ENCODE measurements at regions not wholly inside any gene's neighbourhood (a gene's known extent, or its start where the extent isn't known, plus 50 kb on each side); places are given as distances from the start of the nearest gene placed in this dataset.

DNA sequence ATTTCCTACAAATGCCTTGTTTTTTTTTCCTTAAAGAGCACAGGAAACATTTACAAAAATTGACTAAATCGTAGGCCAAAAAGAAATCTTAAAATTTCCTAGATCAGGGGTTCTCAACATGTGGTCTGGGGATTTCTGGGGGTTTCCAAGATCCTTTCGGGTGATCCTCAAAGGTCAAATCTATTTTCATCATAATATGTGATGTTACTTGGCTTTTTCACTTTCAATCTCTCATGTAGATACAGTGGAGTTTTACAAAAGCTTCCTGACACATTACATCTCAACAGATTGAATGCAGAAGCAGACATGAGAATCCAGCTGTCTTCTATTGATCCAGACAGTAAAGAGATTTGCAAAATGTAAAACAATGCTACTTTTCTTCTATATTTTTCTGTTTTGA lies 497.3 kb downstream of the INHBA start:
- no peak overlapping the region for H3K4me3 ChIP-seq (replicated peaks in 1 of 2; ENCODE audit: low read depth in 2 of 2, low read length in 2 of 2)
- DNase-seq (ENCODE audit: low read depth in 2 of 2), result no peak
- TF ChIP-seq, protein P1, sequence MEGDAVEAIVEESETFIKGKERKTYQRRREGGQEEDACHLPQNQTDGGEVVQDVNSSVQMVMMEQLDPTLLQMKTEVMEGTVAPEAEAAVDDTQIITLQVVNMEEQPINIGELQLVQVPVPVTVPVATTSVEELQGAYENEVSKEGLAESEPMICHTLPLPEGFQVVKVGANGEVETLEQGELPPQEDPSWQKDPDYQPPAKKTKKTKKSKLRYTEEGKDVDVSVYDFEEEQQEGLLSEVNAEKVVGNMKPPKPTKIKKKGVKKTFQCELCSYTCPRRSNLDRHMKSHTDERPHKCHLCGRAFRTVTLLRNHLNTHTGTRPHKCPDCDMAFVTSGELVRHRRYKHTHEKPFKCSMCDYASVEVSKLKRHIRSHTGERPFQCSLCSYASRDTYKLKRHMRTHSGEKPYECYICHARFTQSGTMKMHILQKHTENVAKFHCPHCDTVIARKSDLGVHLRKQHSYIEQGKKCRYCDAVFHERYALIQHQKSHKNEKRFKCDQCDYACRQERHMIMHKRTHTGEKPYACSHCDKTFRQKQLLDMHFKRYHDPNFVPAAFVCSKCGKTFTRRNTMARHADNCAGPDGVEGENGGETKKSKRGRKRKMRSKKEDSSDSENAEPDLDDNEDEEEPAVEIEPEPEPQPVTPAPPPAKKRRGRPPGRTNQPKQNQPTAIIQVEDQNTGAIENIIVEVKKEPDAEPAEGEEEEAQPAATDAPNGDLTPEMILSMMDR (IDR thresholded peaks at IDR 0.05; ENCODE audit: low read depth, low read length), result no peak

DNA sequence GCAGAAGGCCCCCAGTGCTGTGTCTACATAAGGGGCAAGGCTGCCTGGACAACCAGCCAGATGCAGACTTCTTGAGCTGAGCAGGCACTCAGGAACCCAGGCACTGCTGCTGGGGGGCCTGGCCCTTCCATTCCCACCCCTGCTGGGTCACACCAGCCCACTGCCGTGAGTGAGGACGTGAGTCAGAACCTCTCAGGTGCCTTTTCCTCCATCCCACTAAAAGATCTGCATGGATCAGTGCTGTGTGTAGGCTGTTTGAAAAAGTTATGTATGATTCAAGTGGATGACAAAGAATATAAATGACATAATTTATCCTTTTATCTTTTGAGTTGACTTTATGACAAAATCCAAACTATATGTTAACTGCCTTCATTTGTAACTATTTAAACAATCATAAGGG lies 499.3 kb downstream of the INHBA start:
- DNase-seq (ENCODE audit: low read depth in 2 of 2), result no peak
- TF ChIP-seq, protein P1 (IDR thresholded peaks at IDR 0.05; ENCODE audit: low read depth, low read length), result no peak

DNA sequence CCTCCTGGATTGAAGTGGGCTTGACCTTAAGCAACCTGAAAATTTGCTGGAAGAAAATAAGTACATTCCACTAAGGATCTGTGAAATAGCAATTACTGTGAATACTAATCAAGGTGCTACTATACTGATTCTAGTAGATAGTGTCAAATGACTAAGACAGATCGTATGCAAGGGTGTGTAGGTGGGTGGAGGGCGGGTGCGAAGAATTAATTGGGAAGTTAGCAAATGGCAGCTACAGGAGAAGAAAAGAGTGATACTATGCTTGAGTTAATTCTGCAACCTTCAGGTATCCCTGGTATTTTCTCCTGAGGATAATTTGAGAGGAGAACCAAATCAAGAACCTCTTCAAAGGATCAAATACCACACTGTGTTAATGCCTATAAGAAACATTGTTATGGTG lies 501.9 kb downstream of the INHBA start:
- no peak overlapping the region for H3K4me3 ChIP-seq (replicated peaks in 1 of 2; ENCODE audit: low read depth in 2 of 2, low read length in 2 of 2)
- TF ChIP-seq, protein P1 (IDR thresholded peaks at IDR 0.05; ENCODE audit: low read depth, low read length), result no peak

More for the DNA sequence above, 499.3 kb downstream of the INHBA start:
- H3K4me3 ChIP-seq (replicated peaks in 1 of 2; ENCODE audit: low read depth in 2 of 2, low read length in 2 of 2), result no peak overlapping the region

DNA sequence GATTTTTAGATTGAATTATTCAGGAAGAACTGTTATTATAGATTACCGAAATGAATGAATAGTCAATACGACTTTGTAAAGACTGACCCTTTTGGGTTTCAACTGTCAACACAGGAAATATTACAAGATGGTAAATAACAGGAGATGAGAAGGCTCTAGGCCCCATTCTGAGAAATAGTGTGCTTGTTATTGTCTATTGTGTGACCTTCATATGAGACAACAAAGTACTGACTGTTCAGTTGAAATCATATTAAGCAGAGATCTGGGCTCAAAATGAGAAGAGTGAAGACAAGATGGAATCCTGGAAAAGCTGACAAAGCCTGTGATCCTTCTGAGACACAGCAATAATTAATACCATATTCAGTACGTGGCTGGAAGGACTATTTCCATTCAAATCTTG lies 503.8 kb downstream of the INHBA start:
- no peak for DNase-seq (ENCODE audit: low read depth in 2 of 2)
- H3K4me3 ChIP-seq (replicated peaks in 1 of 2; ENCODE audit: low read depth in 2 of 2, low read length in 2 of 2), result no peak overlapping the region
- TF ChIP-seq, protein P1 (IDR thresholded peaks at IDR 0.05; ENCODE audit: low read depth, low read length), result no peak

More for the DNA sequence above, 501.9 kb downstream of the INHBA start:
- no peak for DNase-seq (ENCODE audit: low read depth in 2 of 2)

DNA sequence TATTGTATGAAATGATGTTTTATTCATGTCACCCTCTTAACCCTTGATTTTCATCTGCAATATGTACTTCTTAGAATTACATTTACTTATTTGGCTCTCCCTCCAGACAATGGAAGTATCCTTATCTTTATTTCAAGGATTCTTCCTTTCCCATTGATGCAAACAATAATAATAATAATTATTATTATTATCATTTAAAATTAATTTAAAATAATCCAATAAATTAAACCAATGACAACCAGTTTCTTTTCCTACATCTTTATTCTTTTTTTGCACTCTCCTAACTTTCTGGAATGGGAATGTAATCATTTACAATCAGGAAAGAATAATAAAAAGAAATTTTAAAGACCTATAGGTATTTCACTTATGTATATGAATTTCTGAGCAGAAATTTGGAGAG lies 504.4 kb downstream of the INHBA start:
- H3K4me3 ChIP-seq (replicated peaks in 1 of 2; ENCODE audit: low read depth in 2 of 2, low read length in 2 of 2), result no peak overlapping the region
- no peak for DNase-seq (ENCODE audit: low read depth in 2 of 2)
- TF ChIP-seq, protein P1 (IDR thresholded peaks at IDR 0.05; ENCODE audit: low read depth, low read length), result no peak

DNA sequence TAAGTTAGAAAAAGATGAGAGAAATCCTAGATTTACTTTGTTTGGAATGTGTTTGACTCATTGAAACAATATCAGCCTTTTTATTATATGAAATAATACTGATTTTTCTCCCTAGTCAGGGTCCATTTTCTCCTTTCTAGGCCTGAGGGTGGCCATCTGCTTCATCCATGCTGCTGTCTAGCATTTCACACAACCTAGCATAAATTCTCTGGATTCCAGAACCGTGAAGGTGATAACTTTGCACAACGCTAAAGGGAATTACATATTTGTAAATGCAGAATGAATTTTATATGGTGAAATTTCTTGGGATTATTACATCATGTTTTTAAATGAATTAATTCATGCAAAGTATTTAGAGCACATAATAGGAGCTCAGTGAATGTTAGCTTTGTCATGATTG lies 505.1 kb downstream of the INHBA start:
- no peak overlapping the region for H3K4me3 ChIP-seq (replicated peaks in 1 of 2; ENCODE audit: low read depth in 2 of 2, low read length in 2 of 2)
- peak in 1 of 2 donors; percentile 10 for DNase-seq (ENCODE audit: low read depth in 2 of 2)
- TF ChIP-seq, protein P1 (IDR thresholded peaks at IDR 0.05; ENCODE audit: low read depth, low read length), result no peak

DNA sequence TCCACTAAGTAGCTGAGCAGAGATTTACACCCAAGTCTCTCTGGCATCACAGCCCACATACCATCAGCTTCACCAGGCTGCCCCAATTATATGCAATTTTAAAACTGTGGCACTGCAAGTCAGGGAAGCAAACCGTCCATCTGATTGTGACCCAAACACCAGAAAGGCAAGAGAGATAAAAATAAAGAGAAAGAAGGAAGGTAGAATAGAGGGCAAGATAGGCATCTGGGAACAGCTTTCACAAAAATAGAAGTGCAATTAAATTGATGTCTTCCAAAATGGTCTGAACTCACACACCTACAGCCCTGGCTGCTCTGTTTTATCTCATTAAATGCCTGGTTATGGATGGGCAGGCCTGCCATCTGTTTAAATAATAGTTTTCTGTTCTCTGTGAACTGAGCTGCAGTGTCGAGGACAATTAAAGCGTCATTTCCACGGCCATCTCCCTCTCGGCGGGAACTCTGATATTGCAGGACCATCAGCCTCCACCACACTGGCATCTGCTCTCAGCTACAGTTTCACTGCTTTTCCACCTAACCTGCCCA lies 509.1 kb downstream of the INHBA start:
- TF ChIP-seq, protein P1 (IDR thresholded peaks at IDR 0.05; ENCODE audit: low read depth, low read length), result no peak
- no peak for DNase-seq (ENCODE audit: low read depth in 2 of 2)
- no peak overlapping the region for H3K4me3 ChIP-seq (replicated peaks in 1 of 2; ENCODE audit: low read depth in 2 of 2, low read length in 2 of 2)

All from cardiac fibroblast (primary cell).